HEK293 (cell line): ENCODE measurements at regions not wholly inside any gene's neighbourhood (a gene's known extent, or its start where the extent isn't known, plus 50 kb on each side); places are given as distances from the start of the nearest gene placed in this dataset.

Source experiments
- CTCF ChIA-PET: fragments of 350-600 bp; formaldehyde crosslinking; extraction: SDS; loops from one replicate; lab custom pipeline; 2021; ENCODE audit warnings: antibody characterized with exemption; lab: Yijun Ruan, JAX
- POLR2A ChIA-PET: fragments of 300-600 bp; formaldehyde crosslinking; extraction: SDS; loops from one replicate; lab custom pipeline; 2020; ENCODE audit warnings: antibody characterized with exemption, inconsistent platforms; lab: Yijun Ruan, JAX
- H3K27ac ChIP-seq: fragments of 200-500 bp; sonication (Bioruptor generic); 2 replicates; pipeline ENCODE4 v1.5.1; 2014; ENCODE audit warnings: low read depth, low read length, control low read depth, inconsistent platforms; ENCODE audit errors: extremely low read depth
- H3K36me3 ChIP-seq, 2 experiments: fragments of 200-500 bp in 1 of 2; sonication (Bioruptor generic) in 1 of 2; 1 replicate in 1 of 2; 2 replicates in 1 of 2; pipeline ENCODE4 v1.5.1; 2014 to 2017; ENCODE audit warnings: inconsistent platforms in 2 of 2, low read length in 2 of 2; ENCODE audit not compliant: control insufficient read depth in 2 of 2, insufficient read depth in 1 of 2
- H3K4me1 ChIP-seq: fragments of 200-500 bp; sonication (Bioruptor generic); 2 replicates; pipeline ENCODE4 v1.5.1; 2014; ENCODE audit warnings: mild to moderate bottlenecking, low read length, inconsistent platforms; ENCODE audit not compliant: control insufficient read depth, insufficient read depth
- H3K4me3 ChIP-seq: 2 replicates; pipeline ENCODE4 v1.5.1; 2011; ENCODE audit warnings: low read depth, mild to moderate bottlenecking, control low read depth, low read length, moderate library complexity
- H3K9me3 ChIP-seq: fragments of 200-500 bp; sonication (Bioruptor generic); 2 replicates; pipeline ENCODE4 v1.5.1; 2014; ENCODE audit warnings: low read depth, low read length, inconsistent platforms; ENCODE audit not compliant: control insufficient read depth, insufficient read depth
- ATF2 ChIP-seq: fragments of 450-650 bp; formaldehyde crosslinking; IDR thresholded peaks from 2 replicates; pipeline ENCODE4 v1.5.1; 2016; ENCODE audit warnings: missing biosample characterization, missing genetic modification characterization, low read depth
- GFI1B ChIP-seq: fragments of 450-650 bp; formaldehyde crosslinking; IDR thresholded peaks from 2 replicates; pipeline ENCODE4 v1.5.1; 2016; ENCODE audit warnings: missing biosample characterization, missing genetic modification characterization
- GLI2 ChIP-seq: fragments of 450-650 bp; formaldehyde crosslinking; IDR thresholded peaks from 2 replicates; pipeline ENCODE4; 2017; ENCODE audit warnings: missing biosample characterization, missing genetic modification characterization, low read depth, borderline replicate concordance
- INSM2 ChIP-seq: fragments of 450-650 bp; formaldehyde crosslinking; IDR thresholded peaks from 2 replicates; pipeline ENCODE4 v1.5.1; 2016; ENCODE audit warnings: missing biosample characterization, missing genetic modification characterization
- KLF1 ChIP-seq: fragments of 450-650 bp; formaldehyde crosslinking; IDR thresholded peaks from 2 replicates; pipeline ENCODE4 v1.5.1; 2016; ENCODE audit warnings: missing biosample characterization, missing genetic modification characterization
- MYNN ChIP-seq: fragments of 450-650 bp; formaldehyde crosslinking; IDR thresholded peaks from 2 replicates; pipeline ENCODE4 v1.5.1; 2016; ENCODE audit warnings: missing biosample characterization, missing genetic modification characterization, borderline replicate concordance
- ZBTB48 ChIP-seq: fragments of 450-650 bp; formaldehyde crosslinking; IDR thresholded peaks from 2 replicates; pipeline ENCODE4 v1.5.1; 2016; ENCODE audit warnings: missing biosample characterization, missing genetic modification characterization
- ZNF140 ChIP-seq: fragments of 450-650 bp; formaldehyde crosslinking; IDR thresholded peaks from 2 replicates; pipeline ENCODE4 v1.5.1; 2016; ENCODE audit warnings: missing biosample characterization, missing genetic modification characterization
- ZNF214 ChIP-seq: fragments of 450-650 bp; formaldehyde crosslinking; IDR thresholded peaks from 2 replicates; pipeline ENCODE4 v1.5.1; 2017; ENCODE audit warnings: missing biosample characterization, mild to moderate bottlenecking, missing genetic modification characterization, borderline replicate concordance
- ZNF26 ChIP-seq: fragments of 450-650 bp; formaldehyde crosslinking; IDR thresholded peaks from 2 replicates; pipeline ENCODE4 v1.5.1; 2016; ENCODE audit warnings: missing biosample characterization, missing genetic modification characterization
- ZNF292 ChIP-seq: fragments of 450-650 bp; formaldehyde crosslinking; IDR thresholded peaks from 2 replicates; pipeline ENCODE4 v1.5.1; 2016; ENCODE audit warnings: low read depth, missing biosample characterization, missing genetic modification characterization, borderline replicate concordance
- ZNF302 ChIP-seq: fragments of 450-650 bp; formaldehyde crosslinking; IDR thresholded peaks from 2 replicates; pipeline ENCODE4 v1.5.1; 2016; ENCODE audit warnings: missing biosample characterization, missing genetic modification characterization, low read depth
- ZNF394 ChIP-seq: fragments of 450-650 bp; formaldehyde crosslinking; IDR thresholded peaks from 2 replicates; pipeline ENCODE4 v1.5.1; 2016; ENCODE audit warnings: missing biosample characterization, missing genetic modification characterization, mild to moderate bottlenecking, moderate library complexity, borderline replicate concordance
- ZNF416 ChIP-seq: fragments of 450-650 bp; formaldehyde crosslinking; IDR thresholded peaks from 2 replicates; pipeline ENCODE4 v1.5.1; 2016; ENCODE audit warnings: missing biosample characterization, missing genetic modification characterization
- ZNF518A ChIP-seq: fragments of 450-650 bp; formaldehyde crosslinking; conservative IDR thresholded peaks from 2 replicates; pipeline ENCODE4 v1.5.1; 2016; ENCODE audit warnings: low read depth, missing biosample characterization, missing genetic modification characterization
- ZNF555 ChIP-seq: fragments of 450-650 bp; formaldehyde crosslinking; conservative IDR thresholded peaks from 2 replicates; pipeline ENCODE4 v1.5.1; 2017; ENCODE audit warnings: missing biosample characterization, mild to moderate bottlenecking, missing genetic modification characterization, inconsistent platforms
- ZNF561 ChIP-seq: fragments of 450-650 bp; IDR thresholded peaks from 2 replicates; pipeline ENCODE4 v1.5.1; 2018; ENCODE audit warnings: missing biosample characterization, missing genetic modification characterization, borderline replicate concordance
- ZNF624 ChIP-seq: fragments of 450-650 bp; formaldehyde crosslinking; IDR thresholded peaks from 2 replicates; pipeline ENCODE4 v1.5.1; 2017; ENCODE audit warnings: missing biosample characterization, missing genetic modification characterization
- ZSCAN23 ChIP-seq: fragments of 450-650 bp; formaldehyde crosslinking; IDR thresholded peaks from 2 replicates; pipeline ENCODE4 v1.5.1; 2016; ENCODE audit warnings: missing biosample characterization, missing genetic modification characterization

GRCh38 chr11:116312570-116313391 lies 460.0 kb downstream of the BUD13 start:
- H3K27ac ChIP-seq: no peak overlapping the region
- no peaks in the 10 kb centered on the region for H3K4me1 ChIP-seq
- TF ChIP-seq ZNF394 (tag by site-specific recombination): no peak
- TF ChIP-seq MYNN (tag by site-specific recombination): no peak
- 0 out of 2 replicates have a peak, but pooled peaks have one; percentile 26 for TF ChIP-seq ZBTB48 (tag by site-specific recombination)
- TF ChIP-seq ZNF214: no peak
- TF ChIP-seq, all 188 proteins: peak for 1
- CTCF ChIA-PET: interaction anchor here (0.8 to 1.2 kb wide), 3 partner anchors 186 to 328 kb away, joined by 3 to 4 read pairs (median 3); no protein-coding TSS in a partner anchor
- Histone ChIP-seq H3K4me3 (no peak overlapping the region), H3K36me3 (no peaks in the 10 kb centered on the region), H3K9me3 (no peaks in the 10 kb centered on the region)
- POLR2A ChIA-PET: no interaction called here

GRCh38 chr11:116311206-116311605 lies 461.6 kb downstream of the BUD13 start:
- Histone ChIP-seq H3K4me1 (no peaks in the 10 kb centered on the region), H3K36me3 (no peaks in the 10 kb centered on the region)
- POLR2A ChIA-PET: no interaction called here
- TF ChIP-seq ZNF518A (tag by site-specific recombination) (no peak), ZNF561 (tag by site-specific recombination) (no peak), ZNF26 (tag by site-specific recombination) (no peak), ZSCAN23 (tag by site-specific recombination) (no peak), ZNF302 (tag by site-specific recombination) (no peak), GLI2 (tag by site-specific recombination) (no peak), GFI1B (tag by site-specific recombination) (no peak)
- TF ChIP-seq, all 188 proteins: peak for 0
- Histone ChIP-seq H3K27ac (no peak overlapping the region), H3K9me3 (no peaks in the 10 kb centered on the region), H3K4me3 (no peak overlapping the region)
- CTCF ChIA-PET: no interaction called here

GRCh38 chr11:116310698-116311097 lies 462.1 kb downstream of the BUD13 start:
- Histone ChIP-seq H3K4me1 (no peaks in the 10 kb centered on the region), H3K27ac (no peak overlapping the region), H3K36me3 (no peaks in the 10 kb centered on the region), H3K9me3 (no peaks in the 10 kb centered on the region), H3K4me3 (no peak overlapping the region)
- ChIA-PET CTCF (interaction anchor here (0.7 kb wide), 1 partner anchor 94 kb away, joined by 3 read pairs; no protein-coding TSS in a partner anchor), POLR2A (no interaction called here)
- no peak for TF ChIP-seq ZNF292 (tag by site-specific recombination)
- TF ChIP-seq ZNF140: no peak
- no peak for TF ChIP-seq ZNF416 (tag by site-specific recombination)
- no peak for TF ChIP-seq ZNF624 (tag by site-specific recombination)
- TF ChIP-seq INSM2 (tag by site-specific recombination): no peak
- no peak for TF ChIP-seq ATF2 (tag by site-specific recombination)
- TF ChIP-seq KLF1 (tag by site-specific recombination): no peak
- TF ChIP-seq ZNF555 (tag by site-specific recombination): no peak
